ENCODE measurements at regions not wholly inside any gene's neighbourhood (a gene's known extent, or its start where the extent isn't known, plus 50 kb on each side); places are given as distances from the start of the nearest gene placed in this dataset.

- no peak for DNase-seq (ENCODE audit: low spot score in 2 of 2)
- Histone ChIP-seq H3K9me3 (peaks cover 0 to 7% of the 10 kb centered on the region in 2 donors), H3K27me3 (no peaks in the 10 kb centered on the region), H3K4me3 (no peak overlapping the region), H3K36me3 (no peaks in the 10 kb centered on the region), H3K27ac (no peak overlapping the region), H3K4me1 (no peaks in the 10 kb centered on the region)
- intact Hi-C loops (cut with DNase I): no loop called here
- TF ChIP-seq CTCF (IDR thresholded peaks at IDR 0.05): no peak
Observed at GRCh38 chr1:60299581-60299980, 226.0 kb upstream of the C1orf87 start.

DNA sequence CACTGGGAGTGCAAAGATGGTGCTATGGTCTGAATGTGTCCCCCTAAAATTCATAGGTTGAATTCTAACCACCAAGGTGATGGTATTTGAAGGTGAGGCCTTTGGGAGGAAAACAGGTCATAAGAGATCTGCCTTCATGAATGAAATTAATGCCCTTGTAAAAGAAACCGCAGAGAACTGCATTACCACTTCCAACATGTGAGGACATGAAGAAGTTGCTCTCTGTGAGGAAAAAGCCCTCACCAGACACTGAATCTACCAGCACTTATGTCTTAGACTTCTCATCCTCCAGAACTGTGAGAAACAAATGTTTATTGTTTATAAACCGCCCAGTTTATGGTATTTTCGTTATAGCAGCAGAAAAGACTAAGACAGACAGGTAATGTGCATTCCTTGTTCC lies 224.7 kb upstream of the C1orf87 start:
- no peak for DNase-seq (ENCODE audit: low spot score in 2 of 2)
- intact Hi-C loops (cut with DNase I): no loop called here
- Histone ChIP-seq H3K36me3 (no peaks in the 10 kb centered on the region), H3K4me3 (no peak overlapping the region), H3K27me3 (no peaks in the 10 kb centered on the region), H3K4me1 (no peaks in the 10 kb centered on the region), H3K27ac (no peak overlapping the region), H3K9me3 (peaks cover 0 to 7% of the 10 kb centered on the region in 2 donors)
- TF ChIP-seq CTCF (IDR thresholded peaks at IDR 0.05): no peak

GRCh38 chr1:60296794-60297193 lies 223.2 kb upstream of the C1orf87 start:
- no peak for DNase-seq (ENCODE audit: low spot score in 2 of 2)
- intact Hi-C loops (cut with DNase I): no loop called here
- H3K36me3 ChIP-seq: no peaks in the 10 kb centered on the region

GRCh38 chr1:60292140-60292539 lies 218.6 kb upstream of the C1orf87 start:
- no peak for TF ChIP-seq CTCF (IDR thresholded peaks at IDR 0.05)
- Histone ChIP-seq H3K27ac (no peak overlapping the region), H3K4me3 (no peak overlapping the region), H3K4me1 (no peaks in the 10 kb centered on the region), H3K36me3 (no peaks in the 10 kb centered on the region), H3K9me3 (no peaks in the 10 kb centered on the region), H3K27me3 (no peaks in the 10 kb centered on the region)
- intact Hi-C loops (cut with DNase I): no loop called here
- DNase-seq (ENCODE audit: low spot score in 2 of 2): no peak

More at GRCh38 chr1:60296794-60297193, 223.2 kb upstream of the C1orf87 start:
- TF ChIP-seq CTCF (IDR thresholded peaks at IDR 0.05): no peak
- Histone ChIP-seq H3K9me3 (no peaks in the 10 kb centered on the region), H3K4me1 (no peaks in the 10 kb centered on the region), H3K27ac (no peak overlapping the region), H3K4me3 (no peak overlapping the region), H3K27me3 (no peaks in the 10 kb centered on the region)

DNA sequence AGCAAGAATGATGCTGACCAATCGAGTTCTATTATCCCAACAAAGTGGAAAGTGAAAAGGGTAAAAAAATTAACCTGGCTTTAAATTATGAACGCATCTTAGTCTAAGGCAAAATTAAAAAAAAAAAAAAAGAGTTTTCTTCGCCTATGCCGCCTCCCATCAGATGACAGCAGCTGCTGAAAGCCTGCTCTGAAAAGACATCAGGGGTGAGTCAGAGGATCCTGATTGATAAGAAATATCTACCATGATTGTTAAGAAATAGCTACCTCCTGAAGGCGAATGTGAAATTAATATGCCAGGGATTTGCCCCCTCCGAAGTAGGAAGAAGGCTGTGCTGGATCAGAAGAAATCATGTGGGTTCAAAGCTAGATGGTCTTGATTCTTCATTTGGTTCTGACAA lies 216.8 kb upstream of the C1orf87 start:
- H3K4me3 ChIP-seq: no peak overlapping the region
- H3K27ac ChIP-seq: no peak overlapping the region
- no peaks in the 10 kb centered on the region for H3K9me3 ChIP-seq
- intact Hi-C loops (cut with DNase I): no loop called here
- no peaks in the 10 kb centered on the region for H3K36me3 ChIP-seq
- no peak for TF ChIP-seq CTCF (IDR thresholded peaks at IDR 0.05)
- no peaks in the 10 kb centered on the region for H3K27me3 ChIP-seq
- H3K4me1 ChIP-seq: no peaks in the 10 kb centered on the region
- no peak for DNase-seq (ENCODE audit: low spot score in 2 of 2)

GRCh38 chr1:60287536-60287935 lies 214.0 kb upstream of the C1orf87 start:
- DNase-seq (ENCODE audit: low spot score in 2 of 2): no peak
- Histone ChIP-seq H3K27ac (no peak overlapping the region), H3K4me3 (no peak overlapping the region), H3K4me1 (no peaks in the 10 kb centered on the region), H3K27me3 (no peaks in the 10 kb centered on the region), H3K9me3 (no peaks in the 10 kb centered on the region), H3K36me3 (no peaks in the 10 kb centered on the region)
- intact Hi-C loops (cut with DNase I): loop anchor here (10.0 kb wide), 1 partner anchor 1567 kb away; no protein-coding TSS in a partner anchor
- TF ChIP-seq CTCF (IDR thresholded peaks at IDR 0.05): no peak
